H9 (cell line): ENCODE measurements at regions not wholly inside any gene's neighbourhood (a gene's known extent, or its start where the extent isn't known, plus 50 kb on each side); places are given as distances from the start of the nearest gene placed in this dataset.

Experiments used
- DNase-seq: peaks from one replicate; pipeline ENCODE4 v3.0.0-alpha.2; 2017
- H2AFZ ChIP-seq: one replicate; pipeline ENCODE4 v1.6.1; 2013; ENCODE audit warnings: mild to moderate bottlenecking, low read length, control low read depth, moderate library complexity
- H2AK5ac ChIP-seq: 2 replicates; pipeline ENCODE4 v1.6.1; 2013; ENCODE audit warnings: low read length, control low read depth, mixed read lengths; ENCODE audit not compliant: insufficient read length
- H2BK120ac ChIP-seq: one replicate; pipeline ENCODE4 v1.6.1; 2013; ENCODE audit warnings: low read depth, mild to moderate bottlenecking, low read length, control low read depth, inconsistent platforms; ENCODE audit not compliant: poor library complexity, severe bottlenecking
- H2BK12ac ChIP-seq: 2 replicates; pipeline ENCODE4 v1.6.1; 2013; ENCODE audit warnings: low read length, control low read depth, mixed read lengths, low read depth; ENCODE audit not compliant: insufficient read length
- H2BK15ac ChIP-seq: 2 replicates; pipeline ENCODE4 v1.6.1; 2013; ENCODE audit warnings: low read depth, low read length, control low read depth
- H2BK20ac ChIP-seq: one replicate; pipeline ENCODE4 v1.6.1; 2013; ENCODE audit warnings: low read depth, mild to moderate bottlenecking, low read length, control low read depth, inconsistent platforms; ENCODE audit not compliant: poor library complexity, severe bottlenecking
- H2BK5ac ChIP-seq: 2 replicates; pipeline ENCODE4 v1.6.1; 2013; ENCODE audit warnings: low read length, control low read depth, mixed read lengths; ENCODE audit not compliant: insufficient read length
- H3K14ac ChIP-seq: 2 replicates; pipeline ENCODE4 v1.6.1; 2013; ENCODE audit warnings: low read length, control low read depth; ENCODE audit not compliant: insufficient read depth
- H3K18ac ChIP-seq: 2 replicates; pipeline ENCODE4 v1.6.1; 2013; ENCODE audit warnings: low read depth, mild to moderate bottlenecking, mixed read lengths, low read length, control low read depth; ENCODE audit not compliant: insufficient read length
- H3K23ac ChIP-seq: 2 replicates; pipeline ENCODE4 v1.6.1; 2013; ENCODE audit warnings: low read length, control low read depth, mixed read lengths, low read depth; ENCODE audit not compliant: insufficient read length
- H3K23me2 ChIP-seq: 2 replicates; pipeline ENCODE4 v1.6.1; 2013; ENCODE audit warnings: low read depth, mild to moderate bottlenecking, mixed read lengths, low read length, control low read depth; ENCODE audit not compliant: insufficient read length, poor library complexity, severe bottlenecking
- H3K27ac ChIP-seq: 2 replicates; pipeline ENCODE4 v1.5.1; 2013; ENCODE audit warnings: low read length, control low read depth, mixed read lengths, low read depth; ENCODE audit not compliant: insufficient read length
- H3K27me3 ChIP-seq: 2 replicates; pipeline ENCODE4 v1.6.1; 2013; ENCODE audit warnings: low read length, control low read depth, inconsistent platforms; ENCODE audit not compliant: insufficient read depth
- H3K4ac ChIP-seq: 2 replicates; pipeline ENCODE4 v1.6.1; 2013; ENCODE audit warnings: low read depth, mild to moderate bottlenecking, control low read depth, inconsistent platforms, low read length, moderate library complexity
- H3K4me1 ChIP-seq: 2 replicates; pipeline ENCODE4 v1.6.1; 2013; ENCODE audit warnings: low read length, control low read depth, inconsistent platforms; ENCODE audit not compliant: insufficient read depth
- H3K4me2 ChIP-seq: 2 replicates; pipeline ENCODE4 v1.6.1; 2013; ENCODE audit warnings: low read length, control low read depth, mixed read lengths; ENCODE audit not compliant: insufficient read length, insufficient read depth
- H3K56ac ChIP-seq: 2 replicates; pipeline ENCODE4 v1.6.1; 2013; ENCODE audit warnings: low read depth, mild to moderate bottlenecking, mixed read lengths, low read length, control low read depth; ENCODE audit not compliant: insufficient read length
- H3K79me1 ChIP-seq: 2 replicates; pipeline ENCODE4 v1.6.1; 2013; ENCODE audit warnings: low read depth, mild to moderate bottlenecking, moderate library complexity, low read length, control low read depth, inconsistent platforms; ENCODE audit not compliant: insufficient read depth, poor library complexity, severe bottlenecking
- H3K79me2 ChIP-seq: 2 replicates; pipeline ENCODE4 v1.6.1; 2013; ENCODE audit warnings: low read length, control low read depth, inconsistent platforms; ENCODE audit not compliant: insufficient read depth
- H3K9ac ChIP-seq: 2 replicates; pipeline ENCODE4 v1.6.1; 2013; ENCODE audit warnings: low read length, control low read depth, mixed read lengths; ENCODE audit not compliant: insufficient read length; ENCODE audit errors: extremely low read depth
- H3K9me3 ChIP-seq: one replicate; pipeline ENCODE4 v1.6.1; 2013; ENCODE audit warnings: low read depth, low read length, inconsistent platforms; ENCODE audit not compliant: control insufficient read depth
- H3T11ph ChIP-seq: one replicate; pipeline ENCODE4 v1.6.1; 2013; ENCODE audit warnings: mild to moderate bottlenecking, low read length, control low read depth, inconsistent platforms
- H4K20me1 ChIP-seq: one replicate; pipeline ENCODE4 v1.6.1; 2013; ENCODE audit not compliant: control insufficient read depth, insufficient read length, insufficient read depth
- H4K5ac ChIP-seq: 2 replicates; pipeline ENCODE4 v1.6.1; 2013; ENCODE audit warnings: low read depth, mild to moderate bottlenecking, mixed read lengths, low read length, control low read depth; ENCODE audit not compliant: insufficient read length
- H4K8ac ChIP-seq: replicated peaks from 2 replicates; pipeline ENCODE4 v1.6.1; 2013; ENCODE audit warnings: low read length, control low read depth, mixed read lengths, low read depth; ENCODE audit not compliant: insufficient read length
- H4K91ac ChIP-seq: 2 replicates; pipeline ENCODE4 v1.6.1; 2013; ENCODE audit warnings: low read depth, mild to moderate bottlenecking, moderate library complexity, mixed read lengths, low read length, control low read depth; ENCODE audit not compliant: insufficient read length
- H3K27ac Mint-ChIP-seq, 3 experiments: 2 replicates in 2 of 3; 3 replicates in 1 of 3; pipeline ENCODE4 v1.8.0; 2020 to 2021; ENCODE audit warnings: mixed read lengths in 3 of 3, mild to moderate bottlenecking in 1 of 3, moderate library complexity in 1 of 3
- H3K27me3 Mint-ChIP-seq: 2 replicates; pipeline ENCODE4 v1.8.0; 2021; ENCODE audit warnings: low read depth, mild to moderate bottlenecking, moderate library complexity, mixed read lengths
- H3K36me3 Mint-ChIP-seq, 3 experiments: 2 replicates in 2 of 3; 3 replicates in 1 of 3; pipeline ENCODE4 v1.8.0; 2020 to 2021; ENCODE audit warnings: low read depth in 3 of 3, mixed read lengths in 3 of 3; ENCODE audit not compliant: insufficient read depth in 1 of 3
- H3K4me1 Mint-ChIP-seq, 2 experiments: 2 replicates each; pipeline ENCODE4 v1.8.0; 2020; ENCODE audit warnings: mixed read lengths in 2 of 2
- H3K4me3 Mint-ChIP-seq, 2 experiments: 2 replicates in 1 of 2; 3 replicates in 1 of 2; pipeline ENCODE4 v1.8.0; 2020 to 2021; ENCODE audit warnings: mild to moderate bottlenecking in 2 of 2, mixed read lengths in 2 of 2, moderate library complexity in 1 of 2
- H3K9me3 Mint-ChIP-seq, 2 experiments: 2 replicates in 1 of 2; 3 replicates in 1 of 2; pipeline ENCODE4 v1.8.0; 2020; ENCODE audit warnings: mild to moderate bottlenecking in 2 of 2, mixed read lengths in 2 of 2, moderate library complexity in 1 of 2
- CTCF ChIP-seq: fragments of 200-600 bp; sonication (generic); conservative IDR thresholded peaks from 3 replicates; pipeline ENCODE4 v1.8.0; 2021; ENCODE audit warnings: antibody characterized with exemption, mild to moderate bottlenecking
- WGBS: extraction: QIAGEN DNeasy Blood & Tissue Kit; methylation state at CpG from one replicate; pipeline ENCODE4 v1.1.7; 2013; ENCODE audit warnings: missing lambda C conversion rate, low lambda C conversion rate, mixed read lengths; ENCODE audit not compliant: insufficient read length; ENCODE audit errors: extremely low coverage; 5-methylcytosine and 5-hydroxymethylcytosine counted together

DNA sequence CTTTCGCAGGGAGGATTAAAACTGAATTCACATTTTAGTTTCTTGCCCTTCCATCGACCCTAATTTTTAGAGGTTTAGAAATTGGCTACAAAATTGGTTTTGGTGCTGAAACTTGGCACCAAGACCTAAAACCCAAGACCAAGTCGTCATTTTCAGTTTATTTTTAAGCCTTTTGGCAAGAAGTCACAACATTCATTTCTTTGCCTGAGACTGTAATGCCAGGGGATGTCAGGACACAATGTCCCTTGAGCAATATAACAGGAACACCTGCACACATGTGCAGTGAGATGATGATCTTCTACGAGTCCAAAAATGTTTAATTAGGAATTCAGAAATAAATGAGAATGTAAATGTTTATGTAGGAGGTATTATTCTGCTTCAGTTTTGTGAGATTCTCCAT is 335.4 kb upstream of the ANKRD30A start:
- Histone ChIP-seq H3K4ac (no peak overlapping the region), H4K20me1 (no peaks in the 10 kb centered on the region), H3T11ph (no peak overlapping the region), H3K79me2 (no peaks in the 10 kb centered on the region), H3K27me3 (no peaks in the 10 kb centered on the region), H2BK5ac (no peak overlapping the region), H3K79me1 (no peaks in the 10 kb centered on the region), H3K4me2 (no peak overlapping the region), H2BK12ac (no peak overlapping the region), H2BK120ac (no peak overlapping the region), H4K91ac (no peak overlapping the region), H3K56ac (no peak overlapping the region), H3K23ac (no peak overlapping the region), H3K9me3 (no peaks in the 10 kb centered on the region), H2AK5ac (no peak overlapping the region), H3K23me2 (no peaks in the 10 kb centered on the region), H4K5ac (no peak overlapping the region), H2BK20ac (no peak overlapping the region), H3K9ac (no peak overlapping the region), H2AFZ (no peak overlapping the region), H2BK15ac (no peak overlapping the region), H3K18ac (no peak overlapping the region), H4K8ac (no peak overlapping the region), H3K14ac (no peak overlapping the region), H3K4me1 (no peaks in the 10 kb centered on the region), H3K27ac (no peak overlapping the region)
- Mint-ChIP-seq H3K4me1 (no peaks in the 10 kb centered on the region), H3K9me3 (peaks cover 0 to 6% of the 10 kb centered on the region in 2 experiments; a peak in 1 of 5 replicates), H3K4me3 (no peak overlapping the region), H3K27me3 (no peaks in the 10 kb centered on the region), H3K27ac (no peak overlapping the region), H3K36me3 (no peaks in the 10 kb centered on the region; a peak in 1 of 7 replicates)
- TF ChIP-seq CTCF: no peak
- DNase-seq: no peak
- no CpG with 5 or more reads among the region's 4 CpGs for WGBS
